AG09319 (cell line): ENCODE measurements at regions not wholly inside any gene's neighbourhood (a gene's known extent, or its start where the extent isn't known, plus 50 kb on each side); places are given as distances from the start of the nearest gene placed in this dataset.

Experiments
- DNase-seq: peaks from one replicate; pipeline ENCODE4 v3.0.0-alpha.2; 2010; ENCODE audit warnings: low read depth; ENCODE audit errors: extremely low read depth
- TF ChIP-seq, protein P1 (sequence below): IDR thresholded peaks from 2 replicates; pipeline ENCODE4 v1.5.1; 2011; ENCODE audit warnings: low read depth, mild to moderate bottlenecking, inconsistent platforms, low read length, moderate library complexity

DNA sequence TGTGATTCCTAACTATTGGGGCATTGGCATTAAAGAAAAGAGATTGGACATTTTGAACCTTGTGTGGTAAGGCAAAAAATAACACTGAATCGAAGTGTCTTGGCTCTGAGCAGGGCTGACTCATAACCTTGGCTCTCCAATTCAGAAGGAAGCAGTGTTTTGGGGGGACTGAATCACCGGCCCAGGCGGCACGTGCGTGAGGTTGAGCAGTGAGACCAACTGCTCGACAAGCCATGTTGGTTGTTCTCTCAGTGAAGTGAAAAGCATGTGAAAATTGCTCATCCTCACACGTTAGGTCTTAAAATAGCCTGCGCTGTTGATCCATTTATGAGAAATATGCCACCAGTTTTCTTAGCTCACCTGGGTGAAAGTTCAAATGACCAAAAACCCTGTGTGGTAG is 137.8 kb upstream of the SPACA1 start:
- TF ChIP-seq, protein P1, sequence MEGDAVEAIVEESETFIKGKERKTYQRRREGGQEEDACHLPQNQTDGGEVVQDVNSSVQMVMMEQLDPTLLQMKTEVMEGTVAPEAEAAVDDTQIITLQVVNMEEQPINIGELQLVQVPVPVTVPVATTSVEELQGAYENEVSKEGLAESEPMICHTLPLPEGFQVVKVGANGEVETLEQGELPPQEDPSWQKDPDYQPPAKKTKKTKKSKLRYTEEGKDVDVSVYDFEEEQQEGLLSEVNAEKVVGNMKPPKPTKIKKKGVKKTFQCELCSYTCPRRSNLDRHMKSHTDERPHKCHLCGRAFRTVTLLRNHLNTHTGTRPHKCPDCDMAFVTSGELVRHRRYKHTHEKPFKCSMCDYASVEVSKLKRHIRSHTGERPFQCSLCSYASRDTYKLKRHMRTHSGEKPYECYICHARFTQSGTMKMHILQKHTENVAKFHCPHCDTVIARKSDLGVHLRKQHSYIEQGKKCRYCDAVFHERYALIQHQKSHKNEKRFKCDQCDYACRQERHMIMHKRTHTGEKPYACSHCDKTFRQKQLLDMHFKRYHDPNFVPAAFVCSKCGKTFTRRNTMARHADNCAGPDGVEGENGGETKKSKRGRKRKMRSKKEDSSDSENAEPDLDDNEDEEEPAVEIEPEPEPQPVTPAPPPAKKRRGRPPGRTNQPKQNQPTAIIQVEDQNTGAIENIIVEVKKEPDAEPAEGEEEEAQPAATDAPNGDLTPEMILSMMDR = no peak

DNA sequence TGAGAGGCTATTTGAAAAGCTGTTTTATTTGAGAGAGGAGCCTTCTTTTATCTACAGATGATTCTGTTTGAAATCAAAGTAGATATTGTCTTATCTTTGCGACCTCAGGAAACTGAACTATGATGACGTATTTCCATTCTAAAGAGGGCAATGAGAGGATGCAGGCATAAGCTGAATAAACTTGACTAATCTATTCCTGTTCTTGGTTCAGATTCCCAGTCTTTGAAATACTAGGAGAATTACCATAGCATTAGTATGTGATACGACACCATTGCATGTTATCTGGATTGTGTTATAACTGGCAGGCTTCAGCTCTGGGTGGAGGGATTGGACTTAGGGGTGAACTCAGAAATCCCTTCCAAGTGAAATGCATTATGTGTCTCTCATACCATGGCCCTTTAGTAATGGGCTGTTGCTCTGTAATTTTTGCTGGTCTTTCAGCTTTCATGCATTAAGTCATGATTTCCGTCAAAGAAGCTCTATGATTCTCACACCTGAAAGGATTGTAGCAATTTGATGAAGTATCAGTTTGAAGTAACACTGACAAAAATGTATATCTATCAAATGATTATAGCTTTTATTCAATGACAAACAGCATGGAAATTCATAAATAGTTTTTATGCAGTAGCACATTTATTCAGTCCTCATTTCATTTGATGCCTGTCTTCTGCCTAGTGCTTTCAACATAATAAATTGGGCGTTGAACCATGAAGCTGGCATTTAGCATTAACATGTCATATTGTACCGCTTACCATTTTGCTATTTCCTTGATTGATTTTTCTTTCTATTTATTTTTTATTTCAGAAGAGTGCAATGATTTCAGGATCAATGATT is 138.4 kb upstream of the SPACA1 start:
- TF ChIP-seq, protein P1 = no peak
- DNase-seq = no peak

More for the DNA sequence above, 137.8 kb upstream of the SPACA1 start:
- DNase-seq = no peak

DNA sequence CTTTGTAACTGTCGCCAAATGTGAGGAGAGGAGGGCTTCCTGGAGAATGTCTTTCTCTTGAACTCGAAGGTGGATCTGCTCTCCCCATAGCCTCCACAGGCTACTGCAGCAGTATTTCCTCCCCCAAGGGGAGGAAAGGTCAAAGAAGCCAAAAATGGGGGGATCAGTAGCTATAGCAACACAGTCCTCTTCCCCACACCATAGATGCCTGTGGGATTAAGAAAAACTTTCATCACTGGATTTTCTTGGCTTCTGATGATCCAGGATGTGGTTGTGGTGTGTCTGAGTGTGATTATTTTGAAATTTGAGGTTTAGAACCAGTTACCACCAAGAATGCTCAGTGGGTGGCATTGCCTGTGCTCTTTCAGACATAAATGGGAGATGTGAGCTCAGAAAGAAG is 140.1 kb upstream of the SPACA1 start:
- DNase-seq = no peak
- TF ChIP-seq, protein P1 = no peak

DNA sequence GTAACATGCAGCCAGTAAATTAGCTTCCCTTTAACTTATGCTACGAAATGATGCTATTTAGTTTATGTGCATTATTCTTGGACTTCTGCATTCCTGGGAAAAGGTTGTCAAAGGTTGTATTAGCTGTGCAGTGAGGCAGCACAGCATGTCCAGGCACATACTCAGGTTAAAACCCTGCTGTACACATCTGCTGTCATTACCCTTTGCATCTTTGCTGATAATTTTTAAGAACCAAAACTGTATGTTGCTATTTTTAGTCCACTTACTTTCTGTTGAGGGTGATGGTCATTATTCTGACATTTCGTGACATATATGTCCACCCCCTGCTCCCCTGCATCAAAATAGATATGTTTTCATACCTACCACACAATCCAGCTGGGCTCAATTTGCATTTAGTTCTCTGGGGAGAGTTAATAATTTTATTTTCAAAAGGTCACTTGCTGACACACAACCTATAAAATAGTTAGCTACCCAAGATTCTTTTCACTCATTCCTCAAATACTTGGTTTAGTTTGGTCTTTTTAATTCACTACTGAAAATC is 142.5 kb upstream of the SPACA1 start:
- TF ChIP-seq, protein P1 = no peak
- DNase-seq = no peak

DNA sequence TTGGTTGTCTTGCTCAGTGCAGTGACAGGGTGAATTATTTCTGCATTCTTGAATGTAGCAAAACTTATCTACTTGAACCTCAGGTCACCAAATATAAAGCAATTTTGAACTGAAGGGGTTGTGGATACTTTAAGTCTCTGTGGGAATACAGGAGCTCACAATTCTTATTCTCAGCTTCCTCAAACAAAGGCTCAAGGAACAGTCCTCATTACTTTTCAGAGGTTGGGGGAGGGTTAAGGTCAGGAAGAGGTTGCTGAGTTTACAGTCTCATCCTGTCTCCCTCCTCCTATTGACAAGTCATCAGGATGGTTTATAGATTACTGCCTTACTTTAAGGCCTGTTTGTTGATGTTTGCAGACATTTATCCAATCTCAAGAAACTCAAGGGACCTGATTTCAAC is 143.6 kb upstream of the SPACA1 start:
- TF ChIP-seq, protein P1 = no peak
- no peak for DNase-seq

DNA sequence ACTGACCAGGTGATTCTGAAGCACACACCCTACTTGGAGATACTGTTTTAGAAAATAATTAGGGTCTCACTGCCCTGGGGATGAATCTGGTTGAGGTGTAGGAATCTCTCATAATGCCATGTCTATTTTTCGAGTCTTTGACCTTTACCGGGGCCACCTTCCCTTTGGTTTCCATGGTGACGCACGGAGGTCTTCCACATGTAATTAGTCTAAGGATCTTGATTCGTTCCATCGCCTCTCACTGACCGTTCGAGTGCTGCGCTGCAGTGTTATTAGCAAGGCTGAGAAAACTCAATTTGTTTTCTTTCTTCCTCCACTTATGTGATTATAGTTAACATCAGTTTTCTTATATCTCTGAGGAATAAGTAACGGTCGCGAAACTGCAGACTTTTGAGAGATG is 144.3 kb upstream of the SPACA1 start:
- TF ChIP-seq, protein P1 = no peak

DNA sequence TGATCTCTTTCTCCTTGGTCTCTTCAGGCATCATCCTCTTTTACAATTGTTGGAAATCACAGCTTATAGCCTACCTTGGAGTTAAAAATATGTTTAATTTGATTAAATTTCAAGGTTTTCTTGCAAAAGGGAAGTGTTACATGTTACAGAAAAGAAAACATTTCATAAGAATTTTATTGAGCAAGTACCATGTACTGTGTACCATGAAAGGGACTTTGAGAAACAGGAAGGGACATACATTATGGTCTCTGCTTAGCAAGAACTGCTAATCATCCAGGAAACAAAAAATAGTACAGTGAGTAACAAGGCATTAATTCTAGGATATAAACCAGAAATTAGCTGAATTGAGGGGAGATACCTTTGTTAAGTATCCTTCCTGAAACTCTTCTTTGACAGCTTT is 145.3 kb upstream of the SPACA1 start:
- TF ChIP-seq, protein P1 = no peak
- no peak for DNase-seq

More for the DNA sequence above, 144.3 kb upstream of the SPACA1 start:
- no peak for DNase-seq
